ENCODE measurements at regions not wholly inside any gene's neighbourhood (a gene's known extent, or its start where the extent isn't known, plus 50 kb on each side); places are given as distances from the start of the nearest gene placed in this dataset.

DNA sequence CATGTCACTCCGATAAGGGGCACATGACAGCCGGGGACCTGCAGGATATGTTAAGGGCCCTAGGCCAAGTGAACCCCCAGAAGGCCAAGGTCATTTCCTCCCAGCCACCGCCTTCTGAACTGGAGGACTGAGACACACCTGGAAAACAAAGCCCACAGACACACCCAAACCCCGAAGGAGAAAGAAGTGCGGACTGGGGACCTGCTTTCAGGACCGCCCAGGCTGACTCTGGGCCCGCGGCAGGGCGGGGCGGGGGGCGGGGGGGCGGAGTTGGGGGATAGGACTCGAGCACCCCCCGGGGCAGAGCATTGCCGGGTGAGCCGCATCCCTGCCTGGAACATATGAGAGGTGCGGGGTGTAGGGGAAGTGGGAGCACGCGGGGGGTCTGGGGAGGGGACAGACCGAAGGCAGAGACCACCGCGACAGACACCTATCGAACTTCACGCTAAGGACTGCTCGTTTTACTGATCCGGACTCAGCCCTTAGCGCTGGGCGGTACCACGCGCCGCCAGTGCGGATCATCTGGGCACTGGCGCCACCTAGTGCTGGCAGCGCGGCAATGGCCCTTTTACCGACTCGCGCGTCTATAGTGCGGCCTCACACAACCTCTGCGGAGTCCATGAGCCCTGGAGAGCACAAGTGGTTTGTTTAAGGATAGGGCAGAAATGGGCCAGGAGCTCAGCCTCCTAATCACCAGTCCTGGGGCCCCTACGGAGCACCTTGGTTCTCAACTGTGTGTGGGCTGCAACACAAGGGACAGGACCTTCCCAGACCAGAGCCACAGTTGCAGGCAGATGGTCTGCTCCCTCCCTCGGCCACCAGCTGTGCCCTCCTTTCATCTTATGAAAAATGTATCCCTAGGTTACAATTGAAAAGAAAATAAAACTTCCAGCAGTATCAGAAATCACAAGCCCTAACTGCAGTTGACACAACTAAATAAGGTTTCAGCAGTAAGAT, 157.6 kb downstream of the HERPUD2 start:
- DNase-seq (ENCODE audit: extremely low read depth in 1 of 2, low read depth in 1 of 2), result peak; percentile 47 to 54

DNA sequence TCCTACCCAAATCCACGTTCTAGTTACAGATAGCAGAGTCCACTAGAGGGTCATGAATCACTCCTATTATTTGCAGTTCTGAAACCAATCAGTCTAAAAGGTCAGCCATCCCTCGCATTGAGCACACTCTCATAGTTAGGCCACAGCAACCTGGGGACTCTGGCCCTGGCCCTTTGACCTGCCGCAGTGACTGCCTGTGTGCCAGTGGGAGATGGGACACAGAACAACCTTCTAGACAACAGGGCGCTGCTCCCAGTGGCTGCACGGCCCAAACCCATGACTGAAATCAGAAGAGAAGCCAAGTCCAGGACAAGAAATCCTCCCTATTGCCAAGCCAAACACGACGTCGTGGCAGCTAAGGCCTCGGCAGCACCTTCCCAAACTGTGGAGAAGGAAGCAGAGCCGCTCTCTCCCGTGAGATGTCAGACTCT, 158.5 kb downstream of the HERPUD2 start:
- no peak for DNase-seq (ENCODE audit: extremely low read depth in 1 of 2, low read depth in 1 of 2)

DNA sequence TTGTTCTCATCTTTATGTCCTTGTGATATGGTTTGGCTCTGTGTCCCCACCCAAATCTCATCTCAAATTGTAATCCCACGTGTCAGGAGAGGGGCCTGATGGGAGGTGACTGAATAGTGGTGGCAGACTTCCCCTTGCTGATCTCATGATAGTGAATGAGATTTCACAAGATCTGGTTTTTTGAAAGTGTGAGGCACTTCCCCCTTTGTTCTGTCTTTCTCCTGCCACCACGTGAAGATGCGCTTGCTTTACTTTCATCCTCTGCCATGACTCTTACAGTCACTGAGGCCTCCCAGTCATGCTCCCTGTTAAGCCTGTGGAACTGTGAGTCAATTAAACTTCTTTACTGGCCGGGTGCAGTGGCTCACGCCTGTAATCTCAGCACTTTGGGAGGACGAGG, 161.0 kb downstream of the HERPUD2 start:
- DNase-seq (ENCODE audit: extremely low read depth in 1 of 2, low read depth in 1 of 2), result no peak

DNA sequence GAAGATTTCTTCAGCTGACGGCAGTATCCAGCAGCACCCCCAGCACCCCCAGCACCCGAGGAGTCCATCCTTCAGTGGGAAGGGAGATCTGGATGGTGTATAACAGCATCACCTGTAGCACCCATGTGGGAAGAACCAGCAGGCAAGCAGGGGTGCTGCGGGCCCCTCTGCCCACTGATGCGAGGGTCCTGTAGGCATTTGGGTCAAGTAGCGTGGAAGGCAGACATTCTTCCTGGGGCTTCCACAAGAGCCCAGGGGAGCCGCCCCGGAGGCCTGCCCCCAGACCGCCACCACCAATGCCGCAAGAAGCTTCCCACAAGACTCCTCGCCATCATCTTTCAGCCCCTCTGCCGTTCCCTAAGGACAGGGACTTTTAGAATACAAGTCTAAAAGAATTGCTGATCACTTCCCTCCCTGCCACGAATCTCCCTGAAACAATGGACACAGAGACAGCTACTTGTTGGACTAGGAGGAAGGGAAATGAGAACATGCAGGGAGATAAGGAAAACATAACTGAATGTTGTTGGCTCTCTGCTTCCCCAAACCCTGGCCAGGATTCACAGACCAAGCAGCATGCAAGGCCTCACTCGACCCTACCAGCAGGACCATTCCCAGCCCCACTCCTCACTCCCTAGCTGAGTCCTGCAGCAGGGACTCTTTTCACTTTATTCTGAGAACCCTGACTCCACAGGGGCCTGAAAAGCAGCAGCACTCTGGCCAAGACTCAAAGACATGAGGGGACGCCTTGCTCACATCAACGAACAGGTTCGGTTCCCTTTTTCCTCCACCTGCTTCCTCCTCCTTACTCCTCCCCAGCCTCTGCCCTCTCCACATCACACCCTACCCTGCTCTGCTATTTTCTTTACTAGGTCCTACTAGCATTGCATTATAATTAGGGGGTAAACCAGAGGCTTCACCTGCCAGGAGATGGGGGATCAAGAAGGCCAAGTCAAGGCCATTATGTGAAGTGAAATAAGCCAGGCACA, 164.5 kb downstream of the HERPUD2 start:
- DNase-seq (ENCODE audit: extremely low read depth in 1 of 2, low read depth in 1 of 2), result no peak

DNA sequence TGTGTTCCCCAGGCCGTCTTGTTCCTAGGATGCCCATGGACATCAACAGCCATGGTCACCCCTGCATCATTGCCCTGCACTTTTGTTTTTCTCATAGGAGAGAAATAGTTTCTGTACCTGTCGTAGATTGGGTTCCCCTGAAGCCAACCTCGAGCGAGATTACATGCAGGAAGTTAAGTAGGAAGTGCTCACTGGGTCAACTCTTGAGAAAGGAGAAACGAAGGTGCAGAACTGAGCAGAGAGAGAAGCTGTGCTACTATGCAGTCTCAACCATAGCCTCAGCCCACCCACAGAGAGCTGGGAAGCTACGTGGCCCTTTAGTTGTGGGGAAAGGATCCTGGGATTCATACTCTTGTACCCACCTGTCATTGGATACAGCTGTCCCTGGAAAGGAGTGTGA, 165.2 kb downstream of the HERPUD2 start:
- DNase-seq (ENCODE audit: extremely low read depth in 1 of 2, low read depth in 1 of 2), result no peak

DNA sequence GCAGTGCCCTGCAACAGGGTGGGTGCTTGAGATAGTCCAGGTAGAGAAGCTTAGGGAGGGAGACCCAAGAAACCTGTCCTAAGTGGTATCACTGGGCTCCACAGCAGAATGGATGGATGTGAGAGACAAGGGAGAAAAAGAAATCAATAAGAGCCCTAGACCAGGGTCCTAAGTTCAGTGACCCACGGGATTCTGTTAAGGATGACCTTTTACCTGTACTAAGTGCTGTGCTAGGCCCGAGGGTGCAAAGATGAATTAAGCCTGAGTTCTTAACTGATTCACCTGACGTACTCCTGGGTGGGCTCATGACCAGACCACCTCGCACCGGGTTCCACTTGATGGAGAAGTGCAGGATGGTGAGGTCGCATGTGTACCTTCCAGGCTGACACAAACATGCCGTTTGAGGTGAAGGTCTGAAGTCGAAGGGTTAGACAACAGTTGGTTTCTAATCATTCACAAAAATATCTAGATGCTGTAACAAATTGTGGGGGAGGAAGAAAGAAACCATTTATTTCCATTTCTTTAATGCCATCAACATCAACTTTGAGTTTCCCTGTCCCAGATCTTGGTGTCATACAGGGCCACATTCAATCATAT, 166.5 kb downstream of the HERPUD2 start:
- no peak for DNase-seq (ENCODE audit: extremely low read depth in 1 of 2, low read depth in 1 of 2)

DNA sequence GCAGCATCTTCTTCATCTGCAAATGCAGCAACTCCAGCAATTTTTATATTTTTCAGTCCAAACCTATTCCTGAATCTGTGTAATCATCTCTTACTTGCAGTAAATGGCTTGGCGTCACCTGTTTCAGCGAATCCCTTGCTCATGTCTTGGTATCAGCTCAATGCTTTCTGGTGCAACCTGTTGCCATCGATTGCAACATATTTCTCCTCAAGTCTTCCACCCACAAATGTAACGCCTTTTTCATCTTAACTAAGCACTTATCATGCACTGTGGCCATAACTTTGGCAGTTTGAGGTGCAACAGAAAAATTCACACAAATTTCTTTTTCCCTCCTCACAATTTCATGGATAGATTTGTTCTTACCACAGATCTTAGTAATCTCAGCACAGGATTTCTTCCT, 168.3 kb downstream of the HERPUD2 start:
- DNase-seq (ENCODE audit: extremely low read depth in 1 of 2, low read depth in 1 of 2), result no peak

DNA sequence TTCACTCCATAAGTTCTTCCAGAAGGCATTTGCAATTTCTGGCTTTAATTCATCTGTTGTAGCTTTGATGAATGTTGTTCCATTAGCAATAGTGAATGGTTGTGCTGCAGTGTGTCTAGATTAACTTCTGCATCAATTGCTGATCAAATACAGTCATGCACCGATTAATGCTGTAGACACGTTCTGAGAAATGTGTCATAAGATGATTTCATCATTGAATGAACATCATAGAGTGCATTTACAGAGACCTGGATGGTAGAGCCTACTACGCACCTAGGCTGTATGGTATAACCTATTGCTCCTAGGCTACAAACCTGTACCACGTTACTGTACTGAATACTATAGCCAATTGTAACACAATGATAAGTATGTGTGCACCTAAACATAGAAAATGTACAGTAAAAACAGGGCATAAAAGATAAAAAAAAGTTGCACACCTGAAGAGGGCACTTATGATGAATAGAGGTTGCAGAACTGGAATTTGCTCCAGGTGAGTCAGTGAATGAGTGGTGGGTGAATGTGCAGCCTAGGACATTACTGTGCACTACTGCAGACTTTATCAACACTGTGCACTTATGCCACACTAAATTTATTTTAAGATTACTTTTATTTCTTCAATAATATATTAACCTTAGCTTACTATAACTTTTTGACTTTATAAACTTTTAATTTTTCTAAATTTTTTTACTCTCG, 170.7 kb downstream of the HERPUD2 start:
- no peak for DNase-seq (ENCODE audit: extremely low read depth in 1 of 2, low read depth in 1 of 2)

DNA sequence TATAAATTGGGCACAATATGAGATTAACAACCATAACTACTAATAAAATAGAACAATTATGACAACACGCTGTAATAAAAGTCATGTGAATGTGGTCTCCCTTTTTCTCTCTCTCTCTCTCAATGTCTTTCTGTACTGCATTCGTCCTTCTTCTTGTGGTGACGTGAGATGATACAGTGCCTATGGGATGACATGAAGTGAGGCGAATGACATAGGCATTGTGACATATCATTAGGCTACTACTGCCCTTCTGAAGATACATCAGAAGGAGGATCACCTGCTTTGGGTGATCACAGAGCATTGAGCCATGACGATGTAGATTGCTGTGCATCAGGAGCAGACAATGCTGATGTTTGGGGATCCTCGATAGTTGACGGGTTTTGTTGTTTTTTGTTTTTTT, 171.6 kb downstream of the HERPUD2 start:
- no peak for DNase-seq (ENCODE audit: extremely low read depth in 1 of 2, low read depth in 1 of 2)

DNA sequence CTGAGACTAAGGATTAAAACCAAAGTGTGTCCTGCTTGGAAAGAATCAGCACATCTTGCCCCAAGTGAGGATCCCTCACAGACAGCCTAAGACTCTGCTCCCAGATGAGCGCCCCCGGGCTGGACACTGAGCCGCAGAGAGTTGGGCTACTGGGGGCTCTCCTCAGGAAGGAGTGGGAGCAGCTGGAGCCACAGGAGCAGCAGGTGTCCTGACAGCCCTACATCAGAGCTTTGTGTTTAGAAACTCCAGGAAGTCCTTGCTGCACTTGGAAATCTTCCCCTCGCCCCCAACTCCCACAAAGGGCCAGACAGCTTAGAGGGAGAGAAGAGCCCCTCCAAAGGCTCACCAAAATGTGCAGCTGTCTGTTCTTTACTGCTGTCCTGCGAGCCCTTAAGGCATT, 172.2 kb downstream of the HERPUD2 start:
- DNase-seq (ENCODE audit: extremely low read depth in 1 of 2, low read depth in 1 of 2), result no peak

DNA sequence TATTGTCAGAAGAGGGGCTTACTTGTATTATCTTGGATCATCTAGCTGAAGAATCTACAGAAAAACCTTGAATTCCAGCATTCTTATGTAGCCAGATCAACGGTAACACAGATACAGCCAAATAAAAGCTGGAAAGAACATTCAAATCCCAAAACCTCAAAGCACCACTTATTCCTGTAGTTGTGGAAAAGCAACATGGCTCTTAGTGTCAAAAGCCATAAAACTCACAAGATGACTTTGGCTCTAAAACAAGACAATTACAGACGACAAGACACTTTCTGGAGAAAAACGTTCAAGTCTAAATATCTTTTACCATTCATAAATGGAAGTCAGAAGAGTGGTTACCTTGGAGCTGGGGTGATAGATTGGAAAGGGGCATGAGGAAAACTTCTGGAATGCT, 173.0 kb downstream of the HERPUD2 start:
- no peak for DNase-seq (ENCODE audit: extremely low read depth in 1 of 2, low read depth in 1 of 2)

DNA sequence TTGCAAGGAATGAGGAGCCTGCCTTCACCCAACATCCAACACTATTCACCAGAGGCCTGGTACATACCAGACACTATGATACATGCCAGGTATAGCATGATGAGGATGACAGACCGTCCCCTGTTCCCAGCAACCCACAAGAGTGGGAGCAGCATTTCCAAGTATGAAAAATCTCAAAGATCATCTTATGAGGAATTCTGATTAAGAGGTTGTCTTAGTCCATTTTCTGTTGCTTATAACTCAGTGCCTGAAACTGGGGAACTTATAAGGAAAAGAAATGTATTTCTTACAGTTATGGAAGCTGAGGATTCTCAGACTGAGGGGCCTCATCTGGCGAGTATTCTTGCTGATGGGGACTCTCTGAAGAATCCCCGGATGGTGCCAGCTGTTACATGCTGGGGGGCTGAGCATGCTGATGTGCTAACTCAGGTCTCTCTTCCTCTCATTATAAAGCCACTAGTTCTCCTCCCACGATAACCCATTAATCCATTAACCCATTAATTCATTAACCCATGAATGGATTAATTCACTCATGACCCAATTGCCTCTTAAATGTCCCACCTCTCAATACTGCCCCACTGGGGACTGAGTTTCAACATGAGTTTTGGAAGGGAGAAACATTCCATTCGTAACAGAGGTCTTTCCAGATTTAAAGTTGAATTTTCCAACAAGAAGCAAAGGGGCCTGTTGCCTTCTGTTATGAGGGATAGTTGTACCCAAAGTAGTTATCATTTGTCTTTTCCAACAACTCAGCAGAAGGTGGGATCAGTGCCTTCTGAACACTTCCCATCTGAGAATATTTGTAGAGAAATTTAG, 173.9 kb downstream of the HERPUD2 start:
- no peak for DNase-seq (ENCODE audit: extremely low read depth in 1 of 2, low read depth in 1 of 2)

DNA sequence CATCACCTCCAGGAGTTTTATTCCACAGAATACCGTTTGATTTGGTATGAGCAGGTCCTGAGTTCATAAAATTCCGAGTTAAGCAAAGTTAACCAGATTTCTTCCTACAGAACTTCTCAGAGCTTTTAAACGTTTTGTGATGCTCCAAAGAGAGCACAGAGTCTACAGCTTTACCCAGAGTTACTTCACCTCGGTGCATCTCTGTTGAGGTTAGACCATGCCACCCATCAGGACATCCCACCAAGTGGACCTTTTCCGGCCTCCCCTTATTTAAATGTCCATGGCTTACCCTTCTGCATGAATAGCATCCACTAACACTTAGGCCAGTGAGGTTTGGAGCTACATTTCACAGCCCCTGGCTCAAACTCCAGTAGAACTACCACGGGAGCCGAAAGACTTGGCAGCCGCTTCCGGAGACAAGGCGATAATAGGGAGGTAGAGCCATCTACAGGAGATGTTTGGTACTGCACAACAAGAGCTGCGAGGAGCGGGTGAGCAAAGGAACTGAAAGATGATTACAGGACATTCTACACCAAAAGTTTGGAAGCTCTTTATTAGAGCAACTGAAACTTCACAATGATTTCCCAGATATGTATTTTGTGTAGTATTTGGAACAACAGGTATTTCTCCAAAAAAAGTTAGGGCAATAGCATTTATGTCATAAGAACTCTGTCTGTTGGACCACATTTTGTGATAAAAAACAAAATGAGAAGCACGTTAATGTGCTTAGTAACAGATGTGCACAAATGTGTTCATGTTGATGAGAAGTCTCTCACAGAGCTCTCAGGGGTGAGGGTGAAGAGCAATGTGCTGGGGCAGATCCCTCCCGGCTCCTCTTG, 174.7 kb downstream of the HERPUD2 start:
- peak in 1 of 2 donors; percentile 7 for DNase-seq (ENCODE audit: extremely low read depth in 1 of 2, low read depth in 1 of 2)

DNA sequence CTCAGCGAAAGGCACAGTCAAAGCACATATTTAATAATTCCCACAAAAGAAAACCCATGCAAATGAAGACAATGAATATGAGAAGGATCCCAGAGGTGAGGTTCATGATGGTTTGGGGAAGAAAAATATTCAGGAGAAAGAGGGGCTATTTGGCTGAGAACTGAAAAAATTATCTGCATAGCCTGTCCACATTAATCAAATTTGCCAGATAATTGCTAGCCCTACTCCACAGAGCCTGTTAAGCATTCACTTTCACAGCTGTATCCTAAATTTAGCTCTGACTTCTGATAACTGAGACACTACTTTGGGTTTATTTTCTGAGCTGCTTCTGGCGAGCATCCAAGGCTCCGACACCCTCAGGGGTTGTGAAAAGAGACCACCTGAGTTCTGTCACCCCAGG, 176.2 kb downstream of the HERPUD2 start:
- DNase-seq (ENCODE audit: extremely low read depth in 1 of 2, low read depth in 1 of 2), result no peak

DNA sequence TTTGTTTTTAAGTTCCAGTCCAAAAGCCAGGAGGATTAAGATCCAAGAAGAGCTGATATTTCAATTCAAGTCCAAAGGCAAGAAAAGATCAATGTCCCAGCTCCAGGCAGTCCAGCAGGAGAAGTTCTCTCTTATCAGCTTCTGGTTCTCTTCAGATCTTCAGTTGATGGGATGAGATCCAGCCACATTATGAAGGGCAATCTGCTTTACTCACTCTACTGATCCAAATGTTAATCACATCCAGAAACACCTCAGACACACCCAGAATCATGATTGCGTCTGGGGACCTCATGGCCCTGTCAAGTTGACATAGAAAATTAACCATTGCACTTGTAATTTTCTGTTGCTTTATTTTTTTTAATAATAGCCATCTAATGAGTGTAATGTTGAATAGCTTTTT, 178.4 kb downstream of the HERPUD2 start:
- DNase-seq (ENCODE audit: extremely low read depth in 1 of 2, low read depth in 1 of 2), result no peak

DNA sequence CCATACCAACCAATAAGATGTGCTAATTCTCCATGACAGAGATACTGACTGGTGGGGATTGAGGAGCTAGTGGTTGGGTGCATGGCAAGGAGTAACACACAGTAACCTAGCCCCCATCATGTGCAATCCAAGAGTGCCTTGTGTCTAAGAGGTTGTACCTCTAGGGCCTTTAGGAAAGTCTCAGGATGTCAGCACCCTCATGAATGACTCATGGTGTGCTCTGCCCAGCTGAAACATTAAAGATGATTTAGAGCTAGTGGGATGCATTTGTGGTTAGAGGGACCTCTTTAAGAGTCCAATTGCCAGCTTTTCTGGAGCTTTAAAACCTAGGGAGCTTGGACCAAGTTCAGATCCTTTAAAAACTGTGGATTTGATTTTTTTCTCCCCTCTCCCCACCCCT, 181.1 kb downstream of the HERPUD2 start:
- no peak for DNase-seq (ENCODE audit: extremely low read depth in 1 of 2, low read depth in 1 of 2)

DNA sequence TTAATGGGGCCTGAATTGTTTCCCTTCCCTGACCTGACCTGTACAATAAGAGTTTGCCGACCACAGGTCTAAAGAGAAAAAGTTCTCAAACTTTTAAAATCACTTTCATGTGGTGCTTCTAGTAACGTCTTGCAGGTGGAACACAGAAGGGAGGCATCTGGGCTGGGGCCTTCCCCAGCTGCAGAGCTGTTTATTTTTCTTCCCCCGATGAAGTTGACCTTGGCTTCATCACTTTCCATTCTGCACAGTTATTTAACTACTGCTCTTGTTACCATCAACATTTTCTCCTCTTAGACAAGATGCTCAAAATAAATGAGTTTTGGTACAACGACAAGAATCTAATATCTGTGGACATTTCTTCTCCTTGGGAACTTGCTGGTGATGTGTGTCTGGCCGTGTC, 181.7 kb downstream of the HERPUD2 start:
- DNase-seq (ENCODE audit: extremely low read depth in 1 of 2, low read depth in 1 of 2), result no peak

DNA sequence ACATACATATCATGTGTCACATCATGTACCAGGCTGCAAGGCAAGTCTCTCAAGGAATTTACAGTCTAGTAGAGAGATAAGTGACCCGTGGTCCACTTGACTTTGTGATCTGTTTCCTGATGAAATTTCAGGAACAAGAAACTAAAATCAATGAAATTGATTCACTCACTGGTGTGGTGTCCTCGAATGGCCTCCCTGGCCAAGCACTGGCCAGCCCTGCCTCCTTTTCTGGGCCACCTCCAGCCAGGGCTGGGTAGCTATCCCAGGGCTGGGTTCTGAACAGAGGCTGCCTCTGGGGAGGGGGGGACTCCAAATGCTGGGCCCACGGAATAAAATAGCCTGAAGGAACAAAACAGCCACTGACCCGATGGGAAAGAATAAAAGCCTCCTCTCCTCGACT, 182.2 kb downstream of the HERPUD2 start:
- DNase-seq (ENCODE audit: extremely low read depth in 1 of 2, low read depth in 1 of 2), result no peak
